H1 (cell line): ENCODE measurements at regions not wholly inside any gene's neighbourhood (a gene's known extent, or its start where the extent isn't known, plus 50 kb on each side); places are given as distances from the start of the nearest gene placed in this dataset.

Source experiments
- CTCF ChIA-PET: fragments of 300-600 bp; sonication (Branson Sonifier 250); formaldehyde crosslinking; loops from one replicate; lab custom pipeline; 2021; ENCODE audit not compliant: partially characterized antibody; lab: Charles Lee
- POLR2A ChIA-PET: fragments of 300-600 bp; sonication (Branson Sonifier 250); formaldehyde crosslinking; loops from one replicate; lab custom pipeline; 2021; ENCODE audit warnings: inconsistent platforms; ENCODE audit not compliant: partially characterized antibody; lab: Charles Lee
- DNase-seq, 2 experiments: peaks; one replicate each; pipeline versions ENCODE4 v3.0.0 to v3.0.0-alpha.2; 2010 to 2022; ENCODE audit warnings: low spot score in 2 of 2, low read depth in 1 of 2, mixed read lengths in 1 of 2
- FAIRE-seq: peaks from 2 replicates; lab custom pipeline; 2011; peaks lifted over from hg19 to GRCh38; lab: Jason Lieb, UNC
- H2AFZ ChIP-seq: 2 replicates; pipeline ENCODE4 v1.8.1; 2012; ENCODE audit warnings: low read length, inconsistent platforms
- H2AK5ac ChIP-seq: 2 replicates; pipeline ENCODE4 v1.6.1; 2013; ENCODE audit warnings: low read depth, low read length
- H2BK120ac ChIP-seq: replicated peaks from 2 replicates; pipeline ENCODE3; 2013; ENCODE audit warnings: low read depth, low read length, inconsistent platforms
- H2BK12ac ChIP-seq: 2 replicates; pipeline ENCODE4 v1.6.1; 2013; ENCODE audit warnings: low read depth, low read length
- H2BK15ac ChIP-seq: 2 replicates; pipeline ENCODE4 v1.6.1; 2013; ENCODE audit warnings: low read length
- H2BK20ac ChIP-seq: 2 replicates; pipeline ENCODE4 v1.6.1; 2013; ENCODE audit warnings: low read length
- H2BK5ac ChIP-seq: 2 replicates; pipeline ENCODE4 v1.6.1; 2013; ENCODE audit warnings: low read depth, low read length
- H3K14ac ChIP-seq: 2 replicates; pipeline ENCODE4 v1.6.1; 2013; ENCODE audit warnings: inconsistent platforms; ENCODE audit not compliant: insufficient read length
- H3K18ac ChIP-seq: 2 replicates; pipeline ENCODE4 v1.6.1; 2013; ENCODE audit warnings: low read length; ENCODE audit errors: extremely low read depth
- H3K23ac ChIP-seq: 2 replicates; pipeline ENCODE4 v1.6.1; 2013; ENCODE audit warnings: inconsistent platforms; ENCODE audit not compliant: insufficient read length
- H3K23me2 ChIP-seq: 2 replicates; pipeline ENCODE4 v1.6.1; 2013; ENCODE audit warnings: low read depth, low read length
- H3K27ac ChIP-seq: 2 replicates; pipeline ENCODE4 v1.6.1; 2011; ENCODE audit warnings: low read depth, low read length, inconsistent platforms
- H3K27me3 ChIP-seq, 4 experiments: replicated peaks in 1 of 4; 1 replicate in 1 of 4; 2 replicates in 3 of 4; pipeline versions ENCODE4 v1.6.1 to v1.8.1; 2011 to 2013; ENCODE audit warnings: low read length in 3 of 4, mild to moderate bottlenecking in 3 of 4, inconsistent platforms in 2 of 4, mixed read lengths in 2 of 4, moderate library complexity in 1 of 4; ENCODE audit not compliant: control insufficient read depth in 3 of 4, insufficient read depth in 3 of 4; ENCODE audit errors: extremely low read depth in 1 of 4
- H3K36me3 ChIP-seq, 4 experiments: 2 replicates each; pipeline versions ENCODE4 v1.6.1 to v1.8.1; 2011 to 2013; ENCODE audit warnings: mild to moderate bottlenecking in 4 of 4, low read length in 3 of 4, moderate library complexity in 2 of 4, control low read depth in 1 of 4, inconsistent platforms in 1 of 4; ENCODE audit not compliant: insufficient read depth in 4 of 4, control insufficient read depth in 2 of 4
- H3K4ac ChIP-seq: replicated peaks from 2 replicates; pipeline ENCODE3; 2013; ENCODE audit warnings: low read length, low read depth, mixed read lengths, inconsistent platforms; ENCODE audit not compliant: insufficient read length
- H3K4me1 ChIP-seq, 4 experiments: replicated peaks in 1 of 4; 1 replicate in 1 of 4; 2 replicates in 3 of 4; pipeline versions ENCODE4 v1.6.1 to v1.8.1; 2011 to 2013; ENCODE audit warnings: low read length in 3 of 4, inconsistent platforms in 2 of 4, mixed read lengths in 1 of 4; ENCODE audit not compliant: insufficient read depth in 4 of 4, control insufficient read depth in 3 of 4
- H3K4me2 ChIP-seq, 2 experiments: 2 replicates each; pipeline versions ENCODE4 v1.6.1 to v1.8.1; 2011 to 2013; ENCODE audit warnings: low read depth in 2 of 2, low read length in 2 of 2, control low read depth in 1 of 2, inconsistent platforms in 1 of 2, mild to moderate bottlenecking in 1 of 2; ENCODE audit not compliant: insufficient read depth in 1 of 2
- H3K4me3 ChIP-seq, 4 experiments: fragments of 200-600, 300-600 bp in 1 of 4; sonication (generic), shearing (Covaris generic), sonication (Bioruptor Twin) in 1 of 4; 2 replicates each; pipeline versions ENCODE4 v1.5.1 to v1.8.1; 2011 to 2016; ENCODE audit warnings: low read length in 4 of 4, low read depth in 3 of 4, control low read depth in 2 of 4, inconsistent platforms in 2 of 4, mild to moderate bottlenecking in 2 of 4, mixed read lengths in 1 of 4, moderate library complexity in 1 of 4; ENCODE audit not compliant: insufficient read depth in 2 of 4; ENCODE audit errors: extremely low read depth in 1 of 4
- H3K56ac ChIP-seq: replicated peaks from 2 replicates; pipeline ENCODE3; 2013; ENCODE audit warnings: low read depth, mild to moderate bottlenecking, mixed read lengths, low read length, inconsistent platforms; ENCODE audit not compliant: insufficient read length
- H3K79me1 ChIP-seq: 2 replicates; pipeline ENCODE4 v1.6.1; 2013; ENCODE audit warnings: low read depth, low read length, control low read depth
- H3K79me2 ChIP-seq, 2 experiments: 2 replicates each; pipeline versions ENCODE4 v1.6.1 to v1.8.1; 2012 to 2013; ENCODE audit warnings: low read length in 2 of 2, mild to moderate bottlenecking in 2 of 2, inconsistent platforms in 1 of 2; ENCODE audit not compliant: insufficient read depth in 2 of 2, control insufficient read depth in 1 of 2
- H3K9ac ChIP-seq, 4 experiments: replicated peaks in 1 of 4; 1 replicate in 1 of 4; 2 replicates in 3 of 4; pipeline versions ENCODE4 v1.6.1 to v1.8.1; 2011 to 2013; ENCODE audit warnings: low read depth in 3 of 4, low read length in 3 of 4, control low read depth in 2 of 4, mild to moderate bottlenecking in 2 of 4, moderate library complexity in 2 of 4, inconsistent platforms in 1 of 4; ENCODE audit errors: extremely low read depth in 1 of 4
- H3K9me3 ChIP-seq, 2 experiments: 2 replicates each; pipeline versions ENCODE4 v1.6.1 to v1.8.1; 2012 to 2013; ENCODE audit warnings: mild to moderate bottlenecking in 2 of 2, moderate library complexity in 2 of 2, control low read depth in 1 of 2, inconsistent platforms in 1 of 2, low read depth in 1 of 2, low read length in 1 of 2, mixed read lengths in 1 of 2; ENCODE audit not compliant: insufficient read depth in 2 of 2
- H4K20me1 ChIP-seq, 2 experiments: replicated peaks in 1 of 2; 2 replicates each; pipeline versions ENCODE3 to v1.8.1; 2011 to 2013; ENCODE audit warnings: inconsistent platforms in 2 of 2, low read length in 2 of 2, mild to moderate bottlenecking in 1 of 2; ENCODE audit not compliant: insufficient read depth in 2 of 2, control insufficient read depth in 1 of 2
- H4K5ac ChIP-seq: 2 replicates; pipeline ENCODE4 v1.6.1; 2013; ENCODE audit warnings: low read length, low read depth, mixed read lengths, inconsistent platforms; ENCODE audit not compliant: insufficient read length
- H4K8ac ChIP-seq: 2 replicates; pipeline ENCODE4 v1.8.0; 2013; ENCODE audit warnings: mild to moderate bottlenecking, moderate library complexity, low read length, inconsistent platforms; ENCODE audit not compliant: insufficient read depth; ENCODE audit errors: extremely low read depth
- H4K91ac ChIP-seq: replicated peaks from 2 replicates; pipeline ENCODE3; 2013; ENCODE audit warnings: low read length, mixed read lengths, inconsistent platforms; ENCODE audit not compliant: insufficient read length
- CBX5 ChIP-seq: fragments of 300-800, 300-1000 bp; sonication (generic); IDR thresholded peaks from 2 replicates; pipeline ENCODE4 v1.7.1; 2016; ENCODE audit warnings: antibody characterized with exemption, low read length, low read depth
- CEBPB ChIP-seq: IDR thresholded peaks from 2 replicates; pipeline ENCODE4 v1.6.1; 2012; ENCODE audit warnings: low read depth, low read length
- HDAC2 ChIP-seq, 2 experiments: fragments of 300-600 bp in 1 of 2; sonication (generic) in 1 of 2; IDR thresholded peaks; 2 replicates each; pipeline ENCODE4 v1.6.1; 2011 to 2012; ENCODE audit warnings: low read depth in 2 of 2, low read length in 2 of 2, mild to moderate bottlenecking in 2 of 2, moderate library complexity in 2 of 2, borderline replicate concordance in 1 of 2, inconsistent platforms in 1 of 2
- HDAC6 ChIP-seq: IDR thresholded peaks from one replicate; pipeline ENCODE4 v1.7.1; 2012; ENCODE audit warnings: low read depth, mild to moderate bottlenecking, inconsistent platforms, low read length, moderate library complexity
- RFX5 ChIP-seq: IDR thresholded peaks from 2 replicates; pipeline ENCODE4 v1.6.1; 2011; ENCODE audit warnings: low read depth, low read length, improper control_type of control experiment, borderline replicate concordance
- SRF ChIP-seq: IDR thresholded peaks from 2 replicates; pipeline ENCODE4 v1.6.1; 2011; ENCODE audit warnings: mild to moderate bottlenecking, low read depth, low read length, moderate library complexity
- TBP ChIP-seq: IDR thresholded peaks from 2 replicates; pipeline ENCODE4 v1.6.1; 2011; ENCODE audit warnings: low read depth, low read length, improper control_type of control experiment
- ZNF274 ChIP-seq: IDR thresholded peaks from 2 replicates; pipeline ENCODE4 v1.7.0; 2012; ENCODE audit warnings: low read length, borderline replicate concordance; ENCODE audit errors: extremely low read depth
- WGBS, 2 experiments: shearing (Covaris generic) in 1 of 2; methylation state at CpG; one replicate each; pipeline versions ENCODE4 v1.1.6 to v1.1.7; 2013 to 2015; ENCODE audit warnings: low lambda C conversion rate in 2 of 2, mixed read lengths in 2 of 2, inconsistent platforms in 1 of 2, low coverage in 1 of 2, missing lambda C conversion rate in 1 of 2; ENCODE audit not compliant: insufficient replicate concordance in 2 of 2, insufficient coverage in 1 of 2, insufficient read length in 1 of 2; ENCODE audit errors: extremely low coverage in 1 of 2, missing lambda C conversion rate in 1 of 2; 5-methylcytosine and 5-hydroxymethylcytosine counted together

- POLR2A ChIA-PET: no interaction called here
- Histone ChIP-seq H3K79me1 (no peaks in the 10 kb centered on the region), H3K27ac (no peak overlapping the region), H2AK5ac (no peak overlapping the region), H3K4ac (no peak overlapping the region), H3K14ac (no peak overlapping the region), H3K79me2 (no peaks in the 10 kb centered on the region), H4K5ac (no peak overlapping the region), H3K36me3 (no peaks in the 10 kb centered on the region), H3K4me2 (no peak overlapping the region), H3K4me1 (no peaks in the 10 kb centered on the region), H3K4me3 (no peak overlapping the region), H2BK20ac (no peak overlapping the region), H2BK15ac (no peak overlapping the region), H3K23ac (no peak overlapping the region), H3K9me3 (peaks cover 37 to 55% of the 10 kb centered on the region in 2 experiments), H2BK12ac (no peak overlapping the region), H2AFZ (0 out of 2 replicates have a peak overlapping the region, but pooled peaks have one; percentile 14), H3K23me2 (no peaks in the 10 kb centered on the region), H3K56ac (no peak overlapping the region), H4K91ac (no peak overlapping the region), H3K27me3 (no peaks in the 10 kb centered on the region), H3K18ac (no peak overlapping the region), H4K20me1 (no peaks in the 10 kb centered on the region), H4K8ac (no peak overlapping the region), H2BK5ac (no peak overlapping the region), H3K9ac (no peak overlapping the region), H2BK120ac (no peak overlapping the region)
- TF ChIP-seq HDAC6 (no peak), CEBPB (no peak), TBP (no peak), CBX5 (no peak), ZNF274 (no peak), HDAC2 (IDR thresholded peaks at IDR 0.05; ENCODE audit: borderline replicate concordance in 1 of 2, low read depth in 2 of 2, low read length in 2 of 2) (no peak), SRF (no peak), RFX5 (no peak)
- CTCF ChIA-PET: no interaction called here
- no peak for FAIRE-seq
- no peak for DNase-seq
- 88% methylated on average over 6 of the region's 6 CpGs; no CpG with 5 or more reads in 1 of the 2 experiments for WGBS, 2 experiments
Observed at GRCh38 chr7:153564391-153564790, 487.8 kb upstream of the DPP6 start.
